Neuron (in vitro differentiated cells): ENCODE measurements at regions not wholly inside any gene's neighbourhood (a gene's known extent, or its start where the extent isn't known, plus 50 kb on each side); places are given as distances from the start of the nearest gene placed in this dataset.
"Not testable (repeated sequence)": the region's sequence is repeated elsewhere in the genome, so short reads cannot be mapped to it uniquely, and the experiment has no call there.

Source experiments
- H2AFZ ChIP-seq: one replicate; pipeline ENCODE4 v1.6.1; 2013; ENCODE audit warnings: low read depth, mild to moderate bottlenecking, inconsistent platforms, low read length, moderate library complexity
- H3K27me3 ChIP-seq: one replicate; pipeline ENCODE4 v1.6.1; 2013; ENCODE audit warnings: low read length; ENCODE audit not compliant: insufficient read depth
- H3K36me3 ChIP-seq: one replicate; pipeline ENCODE4 v1.6.1; 2013; ENCODE audit warnings: low read length; ENCODE audit not compliant: insufficient read depth
- H3K4me1 ChIP-seq: one replicate; pipeline ENCODE4 v1.6.1; 2013; ENCODE audit warnings: low read length; ENCODE audit not compliant: insufficient read depth
- H3K4me3 ChIP-seq: 2 replicates; pipeline ENCODE4 v1.5.1; 2013; ENCODE audit warnings: mild to moderate bottlenecking, low read length, moderate library complexity
- H3K9me3 ChIP-seq: one replicate; pipeline ENCODE4 v1.6.1; 2013; ENCODE audit warnings: low read length

DNA sequence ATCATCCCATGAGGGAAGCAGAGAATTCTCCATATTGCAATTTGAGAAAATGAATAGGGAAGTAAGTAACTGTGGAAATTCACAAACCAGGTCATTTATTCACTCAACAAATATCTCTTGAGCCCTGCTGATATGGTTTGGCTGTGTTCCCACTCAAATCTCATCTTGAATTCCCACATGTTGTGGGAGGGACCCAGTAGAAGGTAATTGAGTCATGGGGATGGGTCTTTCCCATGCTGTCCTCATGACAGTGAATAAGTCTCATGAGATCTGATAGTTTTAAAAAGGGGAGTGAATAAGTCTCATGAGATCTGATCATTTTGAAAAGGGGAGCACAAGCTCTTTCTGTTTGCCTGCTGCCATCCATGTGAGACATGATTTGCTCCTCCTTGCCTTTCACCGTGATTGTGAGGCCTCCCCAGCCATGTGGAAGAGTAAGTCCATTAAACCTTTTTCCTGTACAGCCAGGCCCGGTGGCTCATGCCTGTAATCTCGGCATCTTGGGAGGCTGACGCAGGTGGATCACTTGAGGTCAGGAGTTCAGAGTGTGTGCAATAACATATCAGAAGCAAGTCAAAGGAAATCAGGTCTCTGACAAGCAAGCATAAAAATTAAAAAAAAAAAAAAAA, 193.2 kb downstream of the NDUFA10 start:
- Histone ChIP-seq H2AFZ (no peak overlapping the region), H3K36me3 (no peaks in the 10 kb centered on the region), H3K27me3 (no peaks in the 10 kb centered on the region), H3K4me1 (peaks cover 5% of the 10 kb centered on the region), H3K9me3 (no peaks in the 10 kb centered on the region), H3K4me3 (no peak overlapping the region)

GRCh38 chr2:239831001-239831731, 194.0 kb downstream of the NDUFA10 start:
- Histone ChIP-seq H3K4me1 (peaks cover 5% of the 10 kb centered on the region), H3K27me3 (no peaks in the 10 kb centered on the region), H2AFZ (no peak overlapping the region), H3K4me3 (no peak overlapping the region), H3K36me3 (no peaks in the 10 kb centered on the region), H3K9me3 (no peaks in the 10 kb centered on the region)

GRCh38 chr2:239830121-239831000, 194.8 kb downstream of the NDUFA10 start:
- H3K27me3 ChIP-seq: no peaks in the 10 kb centered on the region
- no peak overlapping the region for H3K4me3 ChIP-seq
- peaks cover 5% of the 10 kb centered on the region for H3K4me1 ChIP-seq
- H3K36me3 ChIP-seq: no peaks in the 10 kb centered on the region
- no peak overlapping the region for H2AFZ ChIP-seq
- no peaks in the 10 kb centered on the region for H3K9me3 ChIP-seq

- H3K27me3 ChIP-seq: no peaks in the 10 kb centered on the region
- no peaks in the 10 kb centered on the region for H3K9me3 ChIP-seq
- H2AFZ ChIP-seq: no peak overlapping the region
- no peak overlapping the region for H3K4me3 ChIP-seq
- H3K36me3 ChIP-seq: no peaks in the 10 kb centered on the region
- H3K4me1 ChIP-seq: peaks cover 5% of the 10 kb centered on the region
Observed at GRCh38 chr2:239829326-239829725, 195.8 kb downstream of the NDUFA10 start.

GRCh38 chr2:239828973-239829275, 196.2 kb downstream of the NDUFA10 start:
- H3K36me3 ChIP-seq, H3K4me3 ChIP-seq, H2AFZ ChIP-seq, H3K27me3 ChIP-seq, H3K4me1 ChIP-seq, H3K9me3 ChIP-seq: not testable (repeated sequence)

DNA sequence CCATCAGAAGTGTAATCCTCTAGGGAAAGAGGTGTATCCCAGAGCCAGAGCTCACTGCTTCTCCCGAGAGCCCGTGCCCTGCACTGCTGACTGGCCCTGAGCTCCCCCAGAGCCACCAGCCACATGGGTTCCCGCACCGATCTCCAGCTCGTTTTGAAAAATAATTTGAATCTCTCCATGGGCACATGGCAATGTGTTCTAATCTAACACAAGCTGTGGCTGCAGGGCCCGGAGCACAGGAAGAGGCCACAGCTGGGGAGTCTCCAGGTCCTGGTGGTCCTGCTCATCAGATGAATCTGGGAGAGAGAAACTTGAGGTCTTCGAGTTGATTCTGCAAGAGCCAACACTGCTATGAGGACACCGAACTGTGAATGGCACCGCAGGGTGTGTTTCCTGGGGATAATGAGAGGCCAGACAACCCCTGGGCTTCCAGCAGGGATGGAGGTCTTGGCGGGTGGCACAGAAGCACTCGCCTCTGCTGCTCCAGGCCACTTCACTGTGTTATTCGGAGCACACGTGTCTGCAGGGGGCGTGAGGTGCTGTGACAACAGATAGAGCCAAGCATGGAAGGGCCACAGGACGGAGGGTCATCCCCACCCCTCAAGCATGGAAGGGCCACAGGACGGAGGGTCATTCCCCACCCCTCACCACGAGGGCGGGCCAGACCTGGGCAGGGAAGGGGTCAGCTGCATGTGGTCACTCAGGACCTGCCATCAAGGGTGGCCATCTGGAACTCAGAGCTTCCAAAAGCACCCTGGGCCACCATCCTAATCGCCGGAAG, 196.8 kb downstream of the NDUFA10 start:
- Histone ChIP-seq H3K9me3 (no peaks in the 10 kb centered on the region), H3K36me3 (no peaks in the 10 kb centered on the region), H3K27me3 (no peaks in the 10 kb centered on the region), H3K4me1 (peaks cover 5% of the 10 kb centered on the region), H3K4me3 (no peak overlapping the region), H2AFZ (no peak overlapping the region)

DNA sequence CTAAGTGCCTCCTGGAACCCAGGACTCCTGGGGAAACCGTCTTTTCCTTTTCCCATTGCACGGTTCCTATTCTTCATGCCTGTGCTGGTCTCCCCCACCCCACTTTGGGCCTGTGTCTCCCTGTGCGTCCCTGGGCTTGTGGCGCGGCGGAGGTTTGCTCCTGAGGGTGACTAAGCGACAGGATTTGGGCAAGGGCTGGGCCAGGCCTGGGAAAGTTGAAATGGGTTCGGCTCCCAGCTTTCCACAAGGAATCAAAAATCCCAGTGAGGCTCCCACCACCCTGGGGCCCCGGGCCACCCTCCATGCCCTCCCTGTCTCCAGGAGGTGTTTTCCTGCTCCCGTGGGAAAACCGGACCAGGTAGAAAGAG, 197.6 kb downstream of the NDUFA10 start:
- Histone ChIP-seq H3K27me3 (no peaks in the 10 kb centered on the region), H3K4me3 (no peak overlapping the region), H3K36me3 (no peaks in the 10 kb centered on the region), H2AFZ (no peak overlapping the region), H3K9me3 (no peaks in the 10 kb centered on the region), H3K4me1 (peaks cover 5% of the 10 kb centered on the region)

GRCh38 chr2:239826786-239827522, 198.2 kb downstream of the NDUFA10 start:
- H3K27me3 ChIP-seq: no peaks in the 10 kb centered on the region
- H3K9me3 ChIP-seq: no peaks in the 10 kb centered on the region

DNA sequence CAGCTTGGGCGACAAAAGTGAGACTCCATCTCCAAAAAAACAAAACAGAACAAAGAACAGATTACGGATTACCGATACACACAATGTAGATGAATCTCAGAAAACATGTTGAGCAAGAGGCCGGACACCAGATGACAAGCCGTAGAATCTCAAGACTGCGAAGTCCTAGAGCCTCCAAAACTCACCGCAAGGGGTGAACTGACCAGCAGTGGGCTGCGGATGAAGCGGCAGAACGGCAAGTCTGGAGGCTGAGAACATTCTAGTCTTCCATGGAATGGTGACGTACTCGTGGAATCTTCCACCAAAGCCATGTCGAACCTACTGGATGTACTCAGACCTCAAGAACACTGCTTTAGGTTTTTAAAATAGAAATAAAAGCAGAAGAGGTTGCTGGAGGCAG, 198.8 kb downstream of the NDUFA10 start:
- Histone ChIP-seq H3K4me1 (peaks cover 5% of the 10 kb centered on the region), H2AFZ (no peak overlapping the region), H3K27me3 (no peaks in the 10 kb centered on the region), H3K36me3 (no peaks in the 10 kb centered on the region), H3K4me3 (no peak overlapping the region), H3K9me3 (no peaks in the 10 kb centered on the region)

More at GRCh38 chr2:239826786-239827522, 198.2 kb downstream of the NDUFA10 start:
- Histone ChIP-seq H3K4me3 (no peak overlapping the region), H3K4me1 (peaks cover 5% of the 10 kb centered on the region), H2AFZ (no peak overlapping the region), H3K36me3 (no peaks in the 10 kb centered on the region)

- Histone ChIP-seq H3K4me1 (no peaks in the 10 kb centered on the region), H2AFZ (no peak overlapping the region), H3K9me3 (no peaks in the 10 kb centered on the region), H3K27me3 (no peaks in the 10 kb centered on the region), H3K36me3 (no peaks in the 10 kb centered on the region), H3K4me3 (no peak overlapping the region)
Observed at GRCh38 chr2:239825705-239825979, 199.5 kb downstream of the NDUFA10 start.

GRCh38 chr2:239824866-239825704, 200.1 kb downstream of the NDUFA10 start:
- H3K27me3 ChIP-seq: no peaks in the 10 kb centered on the region
- no peaks in the 10 kb centered on the region for H3K4me1 ChIP-seq
- no peaks in the 10 kb centered on the region for H3K9me3 ChIP-seq
- H3K4me3 ChIP-seq: no peak overlapping the region
- H2AFZ ChIP-seq: no peak overlapping the region
- H3K36me3 ChIP-seq: no peaks in the 10 kb centered on the region
